GM12878 (cell line): ENCODE measurements at regions not wholly inside any gene's neighbourhood (a gene's known extent, or its start where the extent isn't known, plus 50 kb on each side); places are given as distances from the start of the nearest gene placed in this dataset.
"Not testable (repeated sequence)": the region's sequence is repeated elsewhere in the genome, so short reads cannot be mapped to it uniquely, and the experiment has no call there.

Experiments
- CBFB ChIP-seq: IDR thresholded peaks from 2 replicates; pipeline ENCODE4 v1.6.1; 2016; ENCODE audit warnings: antibody characterized with exemption, low read depth
- EZH2 ChIP-seq: IDR thresholded peaks from 2 replicates; pipeline ENCODE4 v1.6.1; 2012; ENCODE audit warnings: low read depth, mild to moderate bottlenecking, control low read depth, inconsistent platforms, low read length, borderline replicate concordance; ENCODE audit not compliant: control insufficient read depth
- TAF1 ChIP-seq: IDR thresholded peaks from 2 replicates; pipeline ENCODE4 v1.6.1; 2011; ENCODE audit warnings: mild to moderate bottlenecking, low read depth, low read length, borderline replicate concordance

DNA sequence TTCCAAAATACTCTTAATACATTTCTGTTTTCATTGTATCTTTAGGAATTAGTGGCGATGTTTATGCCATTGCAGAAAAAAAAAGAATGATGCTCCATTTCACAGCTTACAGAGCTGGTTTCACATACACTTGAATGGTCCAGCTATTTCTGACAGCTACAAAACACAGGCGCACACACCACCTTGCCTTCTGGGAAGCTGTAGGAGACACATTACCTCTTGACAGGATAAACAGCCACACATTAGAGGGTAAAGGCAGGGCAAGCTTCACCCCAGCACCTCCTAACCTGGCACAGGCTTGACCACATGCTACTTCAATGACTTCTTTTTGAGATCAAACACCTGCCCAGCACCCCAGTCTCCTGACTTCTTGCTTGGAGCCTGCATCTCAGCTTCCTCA, 73.2 kb upstream of the PLGLB2 start:
- not testable (repeated sequence) for TF ChIP-seq CBFB, TAF1, EZH2
